OCI-LY3 (cell line): ENCODE measurements at regions not wholly inside any gene's neighbourhood (a gene's known extent, or its start where the extent isn't known, plus 50 kb on each side); places are given as distances from the start of the nearest gene placed in this dataset.

Source experiments
- EZH2phosphoT487 ChIP-seq: fragments of 200-600 bp; shearing (Covaris generic); IDR thresholded peaks from 2 replicates; pipeline ENCODE4 v1.6.1; 2018; ENCODE audit warnings: antibody characterized with exemption, mixed run types, low read depth
- TF ChIP-seq, protein P1 (sequence below): fragments of 200-600, 300-600 bp; sonication (generic); IDR thresholded peaks from 2 replicates; pipeline ENCODE4 v1.5.1; 2014; ENCODE audit warnings: antibody characterized with exemption, low read length, low read depth

DNA sequence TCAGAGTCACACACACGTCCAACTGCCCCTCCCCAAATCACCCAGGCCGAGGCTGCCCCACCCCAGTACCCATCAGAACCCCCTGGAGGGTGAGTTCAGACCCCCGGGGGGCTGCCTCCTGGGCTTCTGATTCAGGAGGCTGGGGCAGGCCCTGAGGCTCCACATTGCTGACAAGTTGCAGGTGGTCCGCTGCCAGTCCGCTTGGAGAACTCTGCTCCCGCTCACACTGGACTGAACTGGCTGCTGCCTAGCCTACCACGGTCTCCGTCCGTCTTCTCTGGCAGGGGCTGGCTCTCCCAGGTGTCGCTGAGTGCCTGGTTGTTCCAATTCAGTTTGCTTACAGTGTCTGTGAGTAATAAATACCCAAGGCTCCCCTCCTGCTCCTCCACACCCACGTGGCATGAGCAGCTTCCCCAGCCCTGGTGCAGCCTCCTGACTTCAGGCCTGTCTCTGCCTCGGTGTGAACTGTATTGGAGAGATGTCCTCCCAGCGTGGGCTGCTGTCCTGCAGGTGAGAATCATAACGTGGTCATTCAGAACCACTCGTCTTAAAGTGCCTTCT lies 163.4 kb downstream of the LAT start:
- TF ChIP-seq, protein P1, sequence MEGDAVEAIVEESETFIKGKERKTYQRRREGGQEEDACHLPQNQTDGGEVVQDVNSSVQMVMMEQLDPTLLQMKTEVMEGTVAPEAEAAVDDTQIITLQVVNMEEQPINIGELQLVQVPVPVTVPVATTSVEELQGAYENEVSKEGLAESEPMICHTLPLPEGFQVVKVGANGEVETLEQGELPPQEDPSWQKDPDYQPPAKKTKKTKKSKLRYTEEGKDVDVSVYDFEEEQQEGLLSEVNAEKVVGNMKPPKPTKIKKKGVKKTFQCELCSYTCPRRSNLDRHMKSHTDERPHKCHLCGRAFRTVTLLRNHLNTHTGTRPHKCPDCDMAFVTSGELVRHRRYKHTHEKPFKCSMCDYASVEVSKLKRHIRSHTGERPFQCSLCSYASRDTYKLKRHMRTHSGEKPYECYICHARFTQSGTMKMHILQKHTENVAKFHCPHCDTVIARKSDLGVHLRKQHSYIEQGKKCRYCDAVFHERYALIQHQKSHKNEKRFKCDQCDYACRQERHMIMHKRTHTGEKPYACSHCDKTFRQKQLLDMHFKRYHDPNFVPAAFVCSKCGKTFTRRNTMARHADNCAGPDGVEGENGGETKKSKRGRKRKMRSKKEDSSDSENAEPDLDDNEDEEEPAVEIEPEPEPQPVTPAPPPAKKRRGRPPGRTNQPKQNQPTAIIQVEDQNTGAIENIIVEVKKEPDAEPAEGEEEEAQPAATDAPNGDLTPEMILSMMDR: no peak
- TF ChIP-seq EZH2phosphoT487: no peak
